Upper lobe of left lung (tissue), 4 donors: ENCODE measurements at regions not wholly inside any gene's neighbourhood (a gene's known extent, or its start where the extent isn't known, plus 50 kb on each side); places are given as distances from the start of the nearest gene placed in this dataset.

ENCODE experiments used
- CTCF ChIP-seq, 6 experiments: fragments of 450-650 bp in 4 of 6; fragments of 200-600 bp in 2 of 6; sonication (generic) in 2 of 6; IDR thresholded peaks; one replicate each; pipeline ENCODE4 v1.5.1; 2016 to 2019; ENCODE audit warnings: antibody characterized with exemption in 6 of 6
- EP300 ChIP-seq, 4 donors: sonication (generic); formaldehyde crosslinking; IDR thresholded peaks; one replicate each; pipeline ENCODE4 v1.5.1; 2017; ENCODE audit warnings: antibody characterized with exemption in 4 of 4, control low read depth in 2 of 4
- POLR2A ChIP-seq, 4 donors: fragments of 450-650 bp; IDR thresholded peaks; one replicate each; pipeline ENCODE4 v1.5.1; 2016 to 2017; ENCODE audit warnings: antibody characterized with exemption in 4 of 4, mild to moderate bottlenecking in 2 of 4
- POLR2AphosphoS5 ChIP-seq, 2 donors: sonication (generic); formaldehyde crosslinking; IDR thresholded peaks; one replicate each; pipeline ENCODE4 v1.5.1; 2017; ENCODE audit warnings: antibody characterized with exemption in 2 of 2

GRCh38 chr3:150300852-150301517 is 107.1 kb upstream of the TSC22D2 start:
- TF ChIP-seq CTCF (IDR thresholded peaks at IDR 0.05) (no peak), POLR2AphosphoS5 (IDR thresholded peaks at IDR 0.05) (no peak), POLR2A (IDR thresholded peaks at IDR 0.05) (no peak), EP300 (IDR thresholded peaks at IDR 0.05) (no peak)
